ENCODE measurements at regions not wholly inside any gene's neighbourhood (a gene's known extent, or its start where the extent isn't known, plus 50 kb on each side); places are given as distances from the start of the nearest gene placed in this dataset.

GRCh38 chr1:90435351-90435750, 281.8 kb downstream of the BARHL2 start:
- DNase-seq, result no peak
- H3K27me3 Mint-ChIP-seq, result no peaks in the 10 kb centered on the region
- H3K9me3 Mint-ChIP-seq, result no peaks in the 10 kb centered on the region
- no peaks in the 10 kb centered on the region for H3K36me3 Mint-ChIP-seq
- H3K4me1 Mint-ChIP-seq, result no peaks in the 10 kb centered on the region
- no peak overlapping the region for H3K27ac Mint-ChIP-seq
- CTCF ChIA-PET, result interaction anchor here (0.6 kb wide), 1 partner anchor 1197 kb away, joined by 3 read pairs; no protein-coding TSS in a partner anchor
- no peak overlapping the region for H3K4me3 Mint-ChIP-seq

- CTCF ChIA-PET, result interaction anchor here (0.6 to 0.9 kb wide), 2 partner anchors 147 to 1198 kb away, joined by 3 read pairs; no protein-coding TSS in a partner anchor
- H3K27ac Mint-ChIP-seq, result no peak overlapping the region
- no peaks in the 10 kb centered on the region for H3K4me1 Mint-ChIP-seq
- no peaks in the 10 kb centered on the region for H3K36me3 Mint-ChIP-seq
- H3K4me3 Mint-ChIP-seq, result no peak overlapping the region
- H3K9me3 Mint-ChIP-seq, result no peaks in the 10 kb centered on the region
- no peak for DNase-seq
- H3K27me3 Mint-ChIP-seq, result no peaks in the 10 kb centered on the region
Measured at GRCh38 chr1:90434460-90434859, 282.6 kb downstream of the BARHL2 start.

DNA sequence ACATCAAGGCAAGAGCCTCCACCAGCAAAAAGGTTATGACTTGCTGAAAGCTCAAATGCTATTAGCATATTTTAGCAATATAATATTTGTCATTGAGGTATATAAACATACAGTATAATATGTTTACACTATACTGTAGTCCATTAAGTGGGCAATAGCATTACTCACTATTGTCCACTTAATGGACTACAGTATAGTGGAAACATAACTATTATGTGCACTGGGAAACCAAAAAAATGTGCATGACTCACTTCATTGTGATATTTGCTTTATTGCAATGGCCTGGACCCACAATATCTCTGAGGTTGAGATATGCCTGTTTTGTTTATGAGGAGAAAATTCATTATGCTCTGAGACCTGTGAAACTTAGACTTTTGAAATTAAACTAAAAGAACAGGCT, 300.0 kb downstream of the BARHL2 start:
- no peaks in the 10 kb centered on the region for H3K4me1 Mint-ChIP-seq
- no peak overlapping the region for H3K4me3 Mint-ChIP-seq
- H3K27me3 Mint-ChIP-seq, result no peaks in the 10 kb centered on the region
- DNase-seq, result no peak
- no peak overlapping the region for H3K27ac Mint-ChIP-seq
- no peaks in the 10 kb centered on the region for H3K36me3 Mint-ChIP-seq
- CTCF ChIA-PET, result no interaction called here
- H3K9me3 Mint-ChIP-seq, result no peaks in the 10 kb centered on the region

DNA sequence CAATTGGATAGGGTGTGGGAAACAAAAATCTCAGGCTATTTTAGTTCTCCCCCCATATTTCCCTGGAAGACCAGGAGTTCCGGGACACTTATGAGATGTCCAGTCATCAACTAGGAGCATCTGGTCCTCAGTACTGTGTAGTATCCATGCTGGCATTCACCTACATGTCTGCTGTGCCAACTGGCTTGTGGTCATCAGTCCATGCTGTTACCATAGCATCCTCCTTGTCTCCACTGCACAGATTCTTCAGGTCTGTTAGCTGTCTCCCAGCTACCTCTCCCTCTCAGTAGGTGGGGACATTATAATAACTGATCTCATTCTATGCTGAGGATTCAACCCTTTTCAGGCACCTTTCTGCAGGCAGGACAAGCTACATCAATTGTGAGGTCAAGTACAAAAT, 302.9 kb downstream of the BARHL2 start:
- no peak overlapping the region for H3K4me3 Mint-ChIP-seq
- H3K27ac Mint-ChIP-seq, result no peak overlapping the region
- CTCF ChIA-PET, result no interaction called here
- no peaks in the 10 kb centered on the region for H3K36me3 Mint-ChIP-seq
- no peak for DNase-seq
- no peaks in the 10 kb centered on the region for H3K4me1 Mint-ChIP-seq
- H3K9me3 Mint-ChIP-seq, result no peaks in the 10 kb centered on the region
- no peaks in the 10 kb centered on the region for H3K27me3 Mint-ChIP-seq

DNA sequence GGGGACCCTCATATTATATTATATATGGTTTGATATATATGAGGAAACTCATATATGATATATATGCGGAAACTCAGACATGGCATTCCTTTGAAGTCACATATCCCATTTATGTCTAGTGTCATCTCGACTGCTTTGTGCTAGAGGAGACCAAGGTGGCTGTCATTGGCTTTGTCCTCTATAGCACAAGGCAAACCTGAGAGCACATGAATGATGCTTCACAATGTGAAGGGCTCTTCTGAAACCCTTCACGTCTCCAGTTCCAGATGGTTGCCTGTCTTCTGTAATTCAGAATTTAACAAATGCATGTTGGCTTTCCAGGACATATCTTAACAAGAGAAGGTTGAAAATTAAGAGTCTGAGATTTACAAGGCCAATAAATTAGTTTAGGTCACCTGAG, 303.6 kb downstream of the BARHL2 start:
- H3K4me3 Mint-ChIP-seq, result no peak overlapping the region
- CTCF ChIA-PET, result no interaction called here
- no peak overlapping the region for H3K27ac Mint-ChIP-seq
- no peaks in the 10 kb centered on the region for H3K4me1 Mint-ChIP-seq
- no peaks in the 10 kb centered on the region for H3K9me3 Mint-ChIP-seq
- no peaks in the 10 kb centered on the region for H3K36me3 Mint-ChIP-seq
- DNase-seq, result no peak
- no peaks in the 10 kb centered on the region for H3K27me3 Mint-ChIP-seq

DNA sequence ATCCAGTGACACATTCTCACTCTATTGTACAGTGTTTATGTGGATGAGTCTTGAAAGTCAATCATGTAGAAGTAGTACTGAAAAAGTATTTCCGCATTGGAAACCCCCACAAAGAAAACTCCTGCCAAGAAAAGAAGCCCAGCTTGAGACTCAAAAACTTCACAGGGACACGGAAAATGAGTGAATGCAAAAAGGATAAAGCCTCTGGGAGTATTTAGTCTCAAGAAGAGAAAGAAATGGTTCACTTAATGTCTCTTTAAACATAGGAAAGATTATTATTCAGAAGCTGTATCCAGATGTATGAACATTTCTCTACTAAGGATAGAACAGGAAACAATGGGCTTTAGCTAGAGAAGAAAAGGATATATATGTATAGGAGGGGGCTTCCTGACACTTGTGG, 304.5 kb downstream of the BARHL2 start:
- H3K4me3 Mint-ChIP-seq, result no peak overlapping the region
- CTCF ChIA-PET, result interaction anchor here (0.6 kb wide), 1 partner anchor 154 kb away, joined by 3 read pairs; no protein-coding TSS in a partner anchor

GRCh38 chr1:90411185-90411584, 305.9 kb downstream of the BARHL2 start:
- no peak for DNase-seq
- H3K27ac Mint-ChIP-seq, result no peak overlapping the region
- CTCF ChIA-PET, result no interaction called here
- H3K9me3 Mint-ChIP-seq, result no peaks in the 10 kb centered on the region
- H3K4me3 Mint-ChIP-seq, result no peak overlapping the region
- no peaks in the 10 kb centered on the region for H3K4me1 Mint-ChIP-seq
- H3K27me3 Mint-ChIP-seq, result no peaks in the 10 kb centered on the region
- no peaks in the 10 kb centered on the region for H3K36me3 Mint-ChIP-seq

More for the DNA sequence above, 304.5 kb downstream of the BARHL2 start:
- Mint-ChIP-seq H3K9me3 (no peaks in the 10 kb centered on the region), H3K4me1 (no peaks in the 10 kb centered on the region), H3K27ac (no peak overlapping the region), H3K27me3 (no peaks in the 10 kb centered on the region), H3K36me3 (no peaks in the 10 kb centered on the region)
- no peak for DNase-seq

- H3K4me1 Mint-ChIP-seq, result no peaks in the 10 kb centered on the region
- CTCF ChIA-PET, result no interaction called here
- H3K9me3 Mint-ChIP-seq, result no peaks in the 10 kb centered on the region
- no peak overlapping the region for H3K27ac Mint-ChIP-seq
- H3K27me3 Mint-ChIP-seq, result no peaks in the 10 kb centered on the region
- DNase-seq, result no peak
- no peaks in the 10 kb centered on the region for H3K36me3 Mint-ChIP-seq
- H3K4me3 Mint-ChIP-seq, result no peak overlapping the region
Measured at GRCh38 chr1:90407737-90408136, 309.4 kb downstream of the BARHL2 start.

DNA sequence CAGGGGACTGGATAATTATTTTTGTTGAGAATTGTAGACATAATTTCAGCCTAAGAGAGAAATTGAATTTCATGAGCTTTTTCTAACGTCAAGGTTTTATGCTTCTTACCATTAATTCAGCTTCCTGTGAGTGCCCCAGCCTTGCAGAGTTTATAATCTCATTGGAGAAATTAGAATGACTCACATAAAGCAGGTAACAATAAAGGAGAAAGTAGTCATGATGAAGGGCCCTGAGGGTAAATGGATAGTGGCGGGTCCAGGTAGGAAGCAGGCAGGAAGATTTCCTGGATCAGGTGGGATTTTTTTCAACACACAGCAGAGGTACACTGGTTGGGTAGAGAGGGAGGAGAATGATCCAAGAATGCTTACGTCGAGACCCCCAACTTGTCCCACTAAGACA, 311.4 kb downstream of the BARHL2 start:
- no peak overlapping the region for H3K4me3 Mint-ChIP-seq
- no peaks in the 10 kb centered on the region for H3K9me3 Mint-ChIP-seq
- H3K36me3 Mint-ChIP-seq, result no peaks in the 10 kb centered on the region
- DNase-seq, result no peak
- CTCF ChIA-PET, result no interaction called here
- H3K27ac Mint-ChIP-seq, result no peak overlapping the region
- no peaks in the 10 kb centered on the region for H3K4me1 Mint-ChIP-seq
- no peaks in the 10 kb centered on the region for H3K27me3 Mint-ChIP-seq

DNA sequence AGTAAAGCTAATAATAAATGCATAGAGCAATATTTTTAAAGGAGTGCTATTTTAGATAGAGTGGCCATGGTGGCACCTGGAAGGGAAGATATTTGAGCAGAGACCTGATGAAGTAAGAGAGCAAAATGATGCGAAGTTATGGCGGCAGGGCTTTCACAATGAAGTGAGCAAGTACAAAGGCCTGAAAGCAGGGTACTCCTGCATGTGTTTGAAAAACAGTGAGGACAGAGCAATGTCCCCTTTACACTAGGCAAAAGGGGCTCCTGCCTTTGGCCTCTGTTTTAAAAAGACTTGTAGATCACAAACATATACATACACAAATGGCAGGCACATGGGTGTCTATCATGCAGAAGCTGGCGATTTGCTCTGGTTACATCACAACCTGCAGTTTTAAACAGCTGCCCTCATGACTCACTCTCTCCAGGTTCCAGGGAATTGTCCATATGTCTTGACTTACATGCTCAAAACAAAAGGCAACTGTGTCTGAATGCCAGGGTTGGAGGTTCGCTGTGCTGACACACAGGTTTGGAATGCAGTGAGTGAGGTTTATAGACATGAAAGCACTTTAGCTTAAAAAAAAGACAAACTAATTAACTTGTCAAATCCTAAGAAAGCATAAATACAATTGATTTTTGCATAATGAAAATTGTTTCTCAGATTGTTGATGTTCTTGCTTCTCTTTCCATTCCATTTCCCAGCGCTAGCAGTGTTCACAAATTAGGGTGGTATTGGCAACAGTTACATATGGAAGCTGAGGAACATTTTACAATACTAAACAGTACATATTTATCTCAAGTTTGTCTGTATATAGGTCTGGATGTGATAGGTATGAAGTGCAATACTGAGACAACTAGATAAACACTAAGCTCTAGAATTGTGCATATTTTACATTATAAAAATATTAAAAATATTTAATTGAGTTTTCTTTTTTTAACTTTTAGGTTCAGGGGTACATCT, 313.9 kb downstream of the BARHL2 start:
- H3K4me1 Mint-ChIP-seq, result no peaks in the 10 kb centered on the region
- DNase-seq, result no peak

DNA sequence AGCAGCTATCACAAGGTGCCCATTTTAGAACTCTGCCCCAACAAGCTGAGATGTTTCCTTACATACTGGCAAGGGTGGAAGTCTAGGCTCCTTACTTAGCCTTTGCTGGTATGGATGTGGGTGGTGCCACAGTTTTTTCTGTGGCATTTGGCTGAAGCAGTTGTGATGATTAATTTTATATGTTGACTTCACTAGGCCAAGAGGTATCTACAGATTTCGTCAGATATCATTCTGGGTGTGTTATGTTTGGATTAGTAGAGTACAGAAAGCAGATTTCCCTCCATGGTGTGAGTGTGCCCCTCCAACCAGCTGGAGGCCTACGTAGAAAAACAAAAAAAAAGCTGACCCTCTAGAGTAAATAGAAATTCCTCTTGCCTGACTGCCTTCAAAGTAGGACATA, 317.0 kb downstream of the BARHL2 start:
- Mint-ChIP-seq H3K36me3 (no peaks in the 10 kb centered on the region), H3K27ac (no peak overlapping the region), H3K9me3 (no peaks in the 10 kb centered on the region), H3K4me3 (no peak overlapping the region), H3K27me3 (no peaks in the 10 kb centered on the region), H3K4me1 (no peaks in the 10 kb centered on the region)
- DNase-seq, result no peak
- CTCF ChIA-PET, result no interaction called here

More for the DNA sequence above, 313.9 kb downstream of the BARHL2 start:
- H3K4me3 Mint-ChIP-seq, result no peak overlapping the region
- H3K27ac Mint-ChIP-seq, result no peak overlapping the region
- no peaks in the 10 kb centered on the region for H3K27me3 Mint-ChIP-seq
- no peaks in the 10 kb centered on the region for H3K36me3 Mint-ChIP-seq
- H3K9me3 Mint-ChIP-seq, result no peaks in the 10 kb centered on the region
- CTCF ChIA-PET, result no interaction called here

DNA sequence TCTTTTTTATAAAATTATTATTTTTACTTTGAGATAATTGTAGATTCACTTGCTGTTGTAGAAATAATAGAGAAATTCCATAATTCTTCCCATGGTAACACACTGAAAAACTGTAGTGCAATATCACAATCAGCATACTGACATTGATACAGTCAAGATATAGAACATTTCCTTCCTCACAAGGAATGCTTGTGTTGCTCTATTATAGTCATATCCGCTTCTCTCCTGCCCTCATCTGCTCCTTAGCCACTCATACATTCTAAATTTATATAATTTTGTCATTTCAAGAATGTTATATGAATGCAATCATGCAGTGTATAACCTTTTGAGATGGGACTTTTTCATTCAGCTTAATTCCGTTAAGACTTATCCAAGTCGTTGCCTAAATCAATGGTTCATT, 320.2 kb downstream of the BARHL2 start:
- H3K27me3 Mint-ChIP-seq, result no peaks in the 10 kb centered on the region

DNA sequence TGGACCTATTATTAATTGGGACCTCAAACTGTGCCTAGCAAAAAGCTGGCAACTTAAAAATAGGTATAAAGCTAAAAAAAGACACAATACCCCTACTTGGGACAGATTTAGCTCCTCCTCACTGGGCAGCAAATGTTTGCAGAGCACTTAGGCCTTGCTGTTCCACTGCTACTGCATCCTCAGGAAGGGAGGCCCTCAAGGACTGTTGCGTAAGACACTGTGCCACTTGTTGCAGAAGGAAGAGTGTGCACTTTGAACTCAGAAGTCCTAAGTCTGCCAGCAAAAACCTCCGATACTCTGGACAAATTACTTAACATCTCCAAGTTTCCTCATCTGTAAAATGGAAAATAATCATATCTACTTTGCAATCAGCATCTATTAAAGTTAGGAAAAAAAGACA, 322.9 kb downstream of the BARHL2 start:
- Mint-ChIP-seq H3K4me1 (no peaks in the 10 kb centered on the region), H3K27me3 (no peaks in the 10 kb centered on the region), H3K4me3 (no peak overlapping the region), H3K27ac (no peak overlapping the region), H3K9me3 (no peaks in the 10 kb centered on the region), H3K36me3 (no peaks in the 10 kb centered on the region)
- DNase-seq, result no peak
- CTCF ChIA-PET, result no interaction called here

More for the DNA sequence above, 320.2 kb downstream of the BARHL2 start:
- no peak for DNase-seq
- no peaks in the 10 kb centered on the region for H3K9me3 Mint-ChIP-seq
- no peaks in the 10 kb centered on the region for H3K4me1 Mint-ChIP-seq
- no peak overlapping the region for H3K27ac Mint-ChIP-seq
- CTCF ChIA-PET, result no interaction called here
- H3K36me3 Mint-ChIP-seq, result no peaks in the 10 kb centered on the region
- no peak overlapping the region for H3K4me3 Mint-ChIP-seq

DNA sequence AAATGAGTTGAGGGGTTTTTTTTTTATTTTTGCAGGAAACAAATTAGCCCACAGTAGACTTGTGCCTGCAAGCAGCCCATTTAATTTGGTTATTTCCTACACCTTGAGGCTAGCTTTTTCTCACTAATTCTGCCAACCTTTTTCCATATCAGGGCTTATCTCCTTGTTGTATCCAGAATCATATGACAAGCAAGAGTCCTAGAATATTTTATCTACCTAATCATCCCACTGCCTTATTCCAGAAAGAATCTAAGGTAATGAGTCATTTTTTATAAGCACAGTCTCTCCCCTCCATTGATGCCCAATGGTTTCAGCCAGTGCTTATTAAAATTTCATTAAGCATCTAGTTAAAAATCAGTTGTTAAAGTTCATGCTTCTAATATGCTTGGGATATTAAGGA, 324.1 kb downstream of the BARHL2 start:
- Mint-ChIP-seq H3K9me3 (no peaks in the 10 kb centered on the region), H3K27me3 (no peaks in the 10 kb centered on the region), H3K27ac (no peak overlapping the region), H3K4me3 (no peak overlapping the region), H3K4me1 (no peaks in the 10 kb centered on the region), H3K36me3 (no peaks in the 10 kb centered on the region)
- DNase-seq, result no peak
- CTCF ChIA-PET, result no interaction called here

DNA sequence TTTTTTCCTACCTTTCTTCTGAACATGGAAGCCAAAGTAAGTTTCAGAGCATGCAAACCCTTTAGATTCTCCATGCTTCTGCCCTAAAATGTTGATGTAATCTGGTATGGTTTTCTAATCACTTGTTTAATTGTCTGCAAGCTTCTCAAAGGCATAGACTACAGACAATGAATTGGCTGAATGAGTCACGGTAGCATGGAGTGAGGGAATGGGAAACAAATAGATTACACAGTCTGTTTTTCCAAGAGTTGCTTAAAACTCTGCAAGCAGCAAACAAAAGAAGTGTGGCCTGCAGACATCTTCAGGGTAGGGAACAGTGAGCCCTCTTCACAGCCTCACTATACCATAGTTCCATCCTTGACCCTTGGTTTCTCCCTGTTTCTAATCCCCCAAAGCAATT, 326.0 kb downstream of the BARHL2 start:
- Mint-ChIP-seq H3K27ac (no peak overlapping the region), H3K27me3 (no peaks in the 10 kb centered on the region), H3K36me3 (no peaks in the 10 kb centered on the region), H3K4me1 (no peaks in the 10 kb centered on the region), H3K9me3 (no peaks in the 10 kb centered on the region), H3K4me3 (no peak overlapping the region)
- DNase-seq, result no peak
- CTCF ChIA-PET, result no interaction called here

All from activated naive CD4-positive, alpha-beta T cell treated with anti-CD3 and anti-CD28 coated beads, Interleukin-2, amount 10 ng/mL, durations not matched to agents 7 days and 5 days (primary cell).